MM.1S (cell line): ENCODE measurements at regions not wholly inside any gene's neighbourhood (a gene's known extent, or its start where the extent isn't known, plus 50 kb on each side); places are given as distances from the start of the nearest gene placed in this dataset.
"Not testable (repeated sequence)": the region's sequence is repeated elsewhere in the genome, so short reads cannot be mapped to it uniquely, and the experiment has no call there.

Source experiments
- DNase-seq: peaks from one replicate; pipeline ENCODE4 v3.0.0-alpha.2; 2015
- H2AFZ ChIP-seq: fragments of 300-600 bp; sonication (generic); 2 replicates; pipeline ENCODE4 v1.6.0; 2016; ENCODE audit warnings: antibody characterized with exemption, low read length
- H3F3A ChIP-seq: fragments of 300-600 bp; sonication (generic); 2 replicates; pipeline ENCODE4 v1.6.1; 2016; ENCODE audit warnings: mild to moderate bottlenecking, antibody characterized with exemption, low read length, moderate library complexity, mixed read lengths; ENCODE audit not compliant: insufficient read depth
- H3K27ac ChIP-seq: fragments of 300-600 bp; sonication (generic); 2 replicates; pipeline ENCODE4 v1.5.1; 2016; ENCODE audit warnings: mild to moderate bottlenecking, low read length
- H3K27me3 ChIP-seq: fragments of 300-600 bp; sonication (generic); replicated peaks from 2 replicates; pipeline ENCODE4 v1.6.0; 2016; ENCODE audit warnings: low read length; ENCODE audit not compliant: insufficient read depth
- H3K36me3 ChIP-seq: fragments of 300-600 bp; sonication (generic); replicated peaks from 2 replicates; pipeline ENCODE4 v1.6.1; 2016; ENCODE audit warnings: mild to moderate bottlenecking, low read length, mixed read lengths; ENCODE audit not compliant: insufficient read depth
- H3K4me1 ChIP-seq: fragments of 300-600 bp; sonication (generic); 2 replicates; pipeline ENCODE4 v1.6.1; 2016; ENCODE audit warnings: low read length, mixed read lengths
- H3K4me2 ChIP-seq: fragments of 300-600 bp; sonication (generic); 2 replicates; pipeline ENCODE4 v1.6.0; 2016; ENCODE audit warnings: low read depth, low read length
- H3K4me3 ChIP-seq: fragments of 300-600 bp; sonication (generic); 2 replicates; pipeline ENCODE4 v1.5.1; 2016; ENCODE audit warnings: low read length, mixed read lengths
- H3K79me2 ChIP-seq: fragments of 300-600 bp; sonication (generic); 2 replicates; pipeline ENCODE4 v1.6.1; 2016; ENCODE audit warnings: mixed run types, low read length, mixed read lengths
- H3K9ac ChIP-seq: fragments of 300-600 bp; sonication (generic); 2 replicates; pipeline ENCODE4 v1.6.1; 2016; ENCODE audit warnings: low read length, mixed read lengths
- H3K9me2 ChIP-seq: fragments of 300-600 bp; sonication (generic); replicated peaks from 2 replicates; pipeline ENCODE4 v1.6.1; 2016; ENCODE audit warnings: mild to moderate bottlenecking, low read length, mixed read lengths; ENCODE audit not compliant: insufficient read depth
- H3K9me3 ChIP-seq: fragments of 300-600 bp; sonication (generic); replicated peaks from 2 replicates; pipeline ENCODE4 v1.6.1; 2016; ENCODE audit warnings: mild to moderate bottlenecking, low read length, mixed read lengths; ENCODE audit not compliant: insufficient read depth
- H4K20me1 ChIP-seq: fragments of 300-600 bp; sonication (generic); 2 replicates; pipeline ENCODE4 v1.6.1; 2016; ENCODE audit warnings: mild to moderate bottlenecking, low read length, moderate library complexity, mixed read lengths; ENCODE audit not compliant: insufficient read depth
- CTCF ChIP-seq: fragments of 300-600 bp; sonication (generic); IDR thresholded peaks from 2 replicates; pipeline ENCODE4 v1.5.1; 2016; ENCODE audit warnings: antibody characterized with exemption, low read length, mixed read lengths
- EZH2 ChIP-seq: fragments of 300-600 bp; sonication (generic); optimal IDR thresholded peaks from 2 replicates; pipeline ENCODE3; 2017; ENCODE audit warnings: low read depth, mild to moderate bottlenecking, antibody characterized with exemption, low read length, mixed read lengths
- EZH2phosphoT487 ChIP-seq: fragments of 300-600 bp; sonication (generic); IDR thresholded peaks from 2 replicates; pipeline ENCODE4 v1.6.1; 2018; ENCODE audit warnings: antibody characterized with exemption, low read length

DNA sequence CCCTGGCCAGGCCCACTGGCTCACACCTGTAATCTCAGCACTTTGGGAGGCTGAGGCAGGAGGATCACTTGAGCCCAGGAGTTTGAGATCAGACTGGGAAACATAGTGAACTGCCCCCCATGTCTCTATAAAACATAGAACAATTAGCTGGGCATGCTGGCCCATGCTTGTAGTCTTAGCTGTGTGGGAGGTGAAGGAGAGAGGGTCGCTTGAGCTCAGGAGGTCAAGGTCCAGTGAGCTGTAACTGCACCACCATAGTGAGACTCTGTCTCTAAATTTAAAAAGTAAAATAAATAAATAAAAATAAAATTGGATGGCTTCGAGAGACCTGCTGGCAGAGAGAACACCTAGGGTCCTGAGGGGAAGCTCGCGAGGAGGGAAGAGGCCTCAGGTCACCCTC lies 69.9 kb upstream of the PARD3 start:
- H3F3A ChIP-seq: no peaks in the 10 kb centered on the region
- no peak overlapping the region for H3K27ac ChIP-seq
- H3K9ac ChIP-seq: no peak overlapping the region
- no peaks in the 10 kb centered on the region for H3K79me2 ChIP-seq
- no peak for TF ChIP-seq EZH2phosphoT487
- TF ChIP-seq EZH2: no peak
- no peak for TF ChIP-seq CTCF
- no peak for DNase-seq
- H3K4me3 ChIP-seq: no peak overlapping the region
- H3K9me3 ChIP-seq: no peaks in the 10 kb centered on the region
- H3K9me2 ChIP-seq: no peaks in the 10 kb centered on the region
- peak overlapping the region; percentile 39 for H2AFZ ChIP-seq
- no peaks in the 10 kb centered on the region for H3K36me3 ChIP-seq
- H3K4me2 ChIP-seq: peak overlapping the region; percentile 24; the same call in 1 of the 2 replicates
- H3K4me1 ChIP-seq: no peaks in the 10 kb centered on the region
- H4K20me1 ChIP-seq: no peaks in the 10 kb centered on the region
- no peaks in the 10 kb centered on the region for H3K27me3 ChIP-seq

GRCh38 chr10:34884272-34884952 lies 69.3 kb upstream of the PARD3 start:
- H3K4me2 ChIP-seq: peak overlapping the region; percentile 24; the same call in 1 of the 2 replicates

GRCh38 chr10:34880817-34881216 lies 65.7 kb upstream of the PARD3 start:
- H3K36me3 ChIP-seq: no peaks in the 10 kb centered on the region
- no peaks in the 10 kb centered on the region for H3F3A ChIP-seq
- H3K4me3 ChIP-seq: no peak overlapping the region
- H3K4me1 ChIP-seq: no peaks in the 10 kb centered on the region
- H3K27me3 ChIP-seq: no peaks in the 10 kb centered on the region
- no peak overlapping the region for H3K9ac ChIP-seq
- DNase-seq: no peak
- no peaks in the 10 kb centered on the region for H4K20me1 ChIP-seq
- no peaks in the 10 kb centered on the region for H3K79me2 ChIP-seq
- H2AFZ ChIP-seq: no peak overlapping the region
- no peak overlapping the region for H3K27ac ChIP-seq
- H3K4me2 ChIP-seq: no peak overlapping the region
- H3K9me2 ChIP-seq: no peaks in the 10 kb centered on the region
- no peaks in the 10 kb centered on the region for H3K9me3 ChIP-seq
- TF ChIP-seq EZH2phosphoT487 (no peak), EZH2 (no peak), CTCF (no peak)

More at GRCh38 chr10:34884272-34884952, 69.3 kb upstream of the PARD3 start:
- TF ChIP-seq EZH2phosphoT487 (no peak), CTCF (no peak), EZH2 (no peak)
- H2AFZ ChIP-seq: peak overlapping the region; percentile 39
- DNase-seq: peak; percentile 33
- no peaks in the 10 kb centered on the region for H3K9me2 ChIP-seq
- H4K20me1 ChIP-seq: no peaks in the 10 kb centered on the region
- H3K79me2 ChIP-seq: no peaks in the 10 kb centered on the region
- no peaks in the 10 kb centered on the region for H3K4me1 ChIP-seq
- no peak overlapping the region for H3K9ac ChIP-seq
- H3K36me3 ChIP-seq: no peaks in the 10 kb centered on the region
- H3K27ac ChIP-seq: no peak overlapping the region
- H3K27me3 ChIP-seq: no peaks in the 10 kb centered on the region
- H3K9me3 ChIP-seq: no peaks in the 10 kb centered on the region
- H3K4me3 ChIP-seq: no peak overlapping the region
- no peaks in the 10 kb centered on the region for H3F3A ChIP-seq

DNA sequence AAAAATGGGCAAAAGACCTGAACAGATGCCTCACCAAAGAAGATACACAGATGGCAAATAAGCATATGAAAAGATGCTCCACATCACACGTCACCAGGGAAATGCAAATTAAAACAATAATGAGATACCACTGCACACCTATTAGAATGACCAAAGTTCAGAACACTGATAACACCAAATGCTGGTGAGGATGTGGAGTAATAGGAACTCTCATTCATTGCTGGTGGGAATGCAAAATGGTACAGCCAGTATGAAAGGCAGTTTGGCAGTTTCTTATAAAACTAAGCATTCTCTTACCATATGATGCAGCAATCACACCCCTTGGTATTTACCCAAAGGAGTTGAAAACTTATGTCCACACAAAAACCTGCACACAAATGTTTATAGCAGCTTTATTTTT lies 63.6 kb upstream of the PARD3 start:
- H3K4me1 ChIP-seq, H3K4me2 ChIP-seq, H2AFZ ChIP-seq, H3K27ac ChIP-seq, H3K27me3 ChIP-seq, H3K9me3 ChIP-seq, H3K79me2 ChIP-seq, H3K9me2 ChIP-seq, H3K4me3 ChIP-seq, H3K9ac ChIP-seq, DNase-seq, H3F3A ChIP-seq, H4K20me1 ChIP-seq, H3K36me3 ChIP-seq: not testable (repeated sequence)
